Left renal cortex interstitium (tissue), 4 donors: ENCODE measurements at regions not wholly inside any gene's neighbourhood (a gene's known extent, or its start where the extent isn't known, plus 50 kb on each side); places are given as distances from the start of the nearest gene placed in this dataset.
A peak's percentile ranks its signal among the peaks of the same experiment; 100 is the strongest.

Experiments
- DNase-seq, 4 donors: peaks; one replicate each; pipeline ENCODE4 v3.0.0-alpha.2; 2013; ENCODE audit warnings: low read depth in 4 of 4, low spot score in 2 of 4, missing footprints in 1 of 4

- DNase-seq: peak in 1 of 4 donors; percentile 38
Measured at GRCh38 chr13:72458701-72459100, 268.7 kb downstream of the MZT1 start.

- DNase-seq: no peak
Measured at GRCh38 chr13:72457151-72457550, 270.3 kb downstream of the MZT1 start.

- no peak for DNase-seq
Measured at GRCh38 chr13:72456486-72456885, 270.9 kb downstream of the MZT1 start.

GRCh38 chr13:72453161-72453560, 274.3 kb downstream of the MZT1 start:
- DNase-seq: no peak

- DNase-seq: no peak
Measured at GRCh38 chr13:72448082-72448481, 279.3 kb downstream of the MZT1 start.

DNA sequence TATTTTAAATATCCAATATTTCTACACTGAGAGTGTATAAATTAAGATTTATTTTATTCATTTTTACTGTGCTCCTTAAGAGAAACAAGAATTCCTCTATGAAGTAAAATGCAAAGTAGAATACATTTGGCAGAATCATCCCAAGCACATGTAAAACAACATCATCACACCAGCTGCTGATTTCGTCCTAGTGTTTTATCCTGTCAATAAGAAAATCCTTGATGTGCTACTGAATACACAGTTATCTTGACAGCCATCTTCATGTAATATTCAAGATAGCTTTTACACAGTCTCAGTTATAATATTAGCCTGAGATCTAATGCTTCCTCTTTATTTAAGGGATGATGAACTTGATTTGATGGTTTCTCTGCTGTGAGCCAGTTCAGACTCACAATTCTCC, 282.4 kb downstream of the MZT1 start:
- no peak for DNase-seq

GRCh38 chr13:72437458-72437857, 290.0 kb downstream of the MZT1 start:
- no peak for DNase-seq

DNA sequence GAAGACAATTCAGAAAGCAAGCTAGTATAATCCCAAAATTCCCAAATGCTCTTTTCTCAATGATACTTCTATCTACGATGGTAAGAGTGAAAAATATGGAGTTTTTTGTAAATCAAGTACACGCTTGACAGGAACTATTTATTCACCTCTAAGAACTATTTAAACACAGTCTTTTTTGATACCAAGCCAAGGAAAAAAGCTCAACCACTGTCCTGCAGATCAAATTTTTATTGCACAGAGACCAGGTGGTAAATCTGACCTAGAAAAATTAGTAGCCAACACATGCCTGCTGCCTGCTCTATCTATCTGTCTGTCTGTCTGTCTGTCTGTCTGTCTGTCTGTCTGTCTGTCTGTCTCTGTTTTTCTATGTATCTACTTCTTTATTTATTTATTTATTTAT, 292.2 kb downstream of the MZT1 start:
- no peak for DNase-seq

DNA sequence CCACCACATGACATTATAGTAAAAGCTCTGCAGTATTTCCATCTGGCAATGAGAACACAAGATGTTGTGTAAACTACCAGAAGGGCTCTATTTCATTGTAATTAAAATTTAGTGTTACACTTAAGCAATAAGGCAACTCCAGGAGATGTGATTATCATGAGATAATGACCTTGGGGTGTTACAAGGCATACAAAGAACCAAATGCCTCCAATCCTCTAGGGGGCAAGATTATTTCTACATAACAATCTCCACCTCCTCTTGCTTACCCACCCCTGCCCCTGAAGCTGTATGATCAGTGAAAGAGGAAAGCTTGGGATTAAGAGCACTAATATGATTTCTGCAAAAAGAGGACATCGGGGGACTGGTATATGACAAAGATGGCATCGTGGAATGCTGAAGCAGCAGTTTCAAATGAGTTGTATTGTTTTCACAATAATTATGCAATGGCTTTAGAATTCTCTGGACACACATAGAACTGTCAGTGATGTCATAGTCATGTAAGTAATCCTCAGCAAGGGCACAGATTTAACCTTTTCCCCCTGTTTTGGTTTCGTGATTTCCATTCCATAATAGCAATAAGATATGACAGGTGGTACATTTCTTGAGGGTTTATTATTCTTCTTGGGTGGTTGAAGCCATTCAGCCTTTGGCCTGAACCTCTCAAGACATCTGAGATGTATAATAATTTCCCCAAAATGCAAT, 295.3 kb downstream of the MZT1 start:
- peak; percentile 15 to 36 (median 30) for DNase-seq

DNA sequence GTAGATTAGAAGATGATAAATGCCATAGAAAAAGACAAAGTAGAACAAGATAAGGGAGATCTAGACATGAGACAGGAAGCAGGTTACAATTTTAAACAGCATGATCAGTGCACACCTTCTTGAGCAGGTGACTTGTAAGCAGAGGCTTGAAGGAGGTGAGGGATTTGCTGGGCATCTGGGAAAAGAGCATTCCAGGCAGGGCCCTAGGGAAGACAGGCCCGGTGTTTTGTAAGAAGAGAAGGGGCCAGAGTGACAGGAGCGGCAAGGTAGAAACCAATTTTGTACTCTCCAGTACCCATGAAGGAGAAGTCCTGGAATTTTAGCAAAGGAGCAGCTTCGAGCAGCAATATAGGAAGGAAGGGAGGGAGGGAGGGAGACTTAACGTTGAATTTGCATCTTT, 296.5 kb downstream of the MZT1 start:
- no peak for DNase-seq

- DNase-seq: no peak
Measured at GRCh38 chr13:72427757-72428528, 299.5 kb downstream of the MZT1 start.

DNA sequence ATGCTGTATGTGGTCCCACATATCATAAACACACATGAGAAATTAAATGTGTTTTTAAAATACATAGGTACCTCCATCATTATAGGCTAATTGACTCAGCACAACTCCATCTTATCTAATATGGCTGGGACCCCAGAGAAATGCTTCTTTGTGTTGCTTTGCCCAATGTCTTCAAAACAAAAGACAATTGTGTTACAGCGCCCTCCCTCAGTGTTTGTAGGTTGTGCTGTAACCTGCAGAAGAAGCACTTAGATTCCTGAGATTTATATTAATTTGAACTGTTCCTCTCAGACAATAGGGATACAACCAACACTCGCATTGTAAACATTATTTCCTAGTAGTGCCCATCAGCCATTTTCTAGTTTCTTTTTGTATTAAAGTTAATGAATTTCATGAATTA, 303.4 kb downstream of the MZT1 start:
- no peak for DNase-seq

GRCh38 chr13:72415817-72416216, 311.6 kb downstream of the MZT1 start:
- DNase-seq: no peak

DNA sequence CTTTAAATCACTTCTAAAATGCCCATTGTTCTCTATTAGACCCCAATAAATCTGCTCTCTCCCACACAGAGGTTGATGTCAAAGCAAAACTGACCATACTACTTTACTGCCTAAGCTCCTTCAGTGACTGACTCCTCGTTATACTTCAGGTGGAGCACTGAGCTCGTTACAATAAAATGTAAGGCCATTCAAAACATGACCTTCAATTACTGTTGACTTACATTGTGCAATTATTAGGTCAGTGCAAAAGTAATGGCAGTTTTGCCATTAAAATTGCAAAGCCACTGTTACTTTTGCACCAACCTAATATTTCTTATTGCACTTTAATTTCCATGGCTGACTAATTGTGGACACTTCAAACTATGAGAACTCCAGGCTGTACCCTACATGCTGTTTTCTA, 314.9 kb downstream of the MZT1 start:
- no peak for DNase-seq

DNA sequence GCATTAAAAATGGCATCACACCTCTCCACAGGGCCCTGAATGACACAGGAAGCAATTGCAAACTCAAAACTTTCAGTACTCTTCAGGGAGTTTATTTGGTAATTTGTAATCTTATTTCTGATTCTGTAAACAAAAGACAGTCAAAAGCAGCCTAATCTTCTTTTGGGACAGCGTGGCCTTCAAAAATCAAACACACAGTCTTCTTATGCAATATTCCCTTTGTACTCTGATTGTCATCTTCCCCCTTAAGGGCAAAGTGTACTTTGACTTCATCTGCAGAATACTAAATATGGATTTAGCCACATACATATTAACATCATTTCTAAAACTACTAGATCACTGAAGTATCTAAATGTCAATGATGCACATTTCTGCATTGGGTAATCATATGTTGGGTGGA, 322.0 kb downstream of the MZT1 start:
- DNase-seq: no peak

GRCh38 chr13:72403396-72404010, 323.9 kb downstream of the MZT1 start:
- DNase-seq: no peak

- no peak for DNase-seq
Measured at GRCh38 chr13:72400856-72401255, 326.6 kb downstream of the MZT1 start.

GRCh38 chr13:72399351-72399750, 328.1 kb downstream of the MZT1 start:
- no peak for DNase-seq

DNA sequence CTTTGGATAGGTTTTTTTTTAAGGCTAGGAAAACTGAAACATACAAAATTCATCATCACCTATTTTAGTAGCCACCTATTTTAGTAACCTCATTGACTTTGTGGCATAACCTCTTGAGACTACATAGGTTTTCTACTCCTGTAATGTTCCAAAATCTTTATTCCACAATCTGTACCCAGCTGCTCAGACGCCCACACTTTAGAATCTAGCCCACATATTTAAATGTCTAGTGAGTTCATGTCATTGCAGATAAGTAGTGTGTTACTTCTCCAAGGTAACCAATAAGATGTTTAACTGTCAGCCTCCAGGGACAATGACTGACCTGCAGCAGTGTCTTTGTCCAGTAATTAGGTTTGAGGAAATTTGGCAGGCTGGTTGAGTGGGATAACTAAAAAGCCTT, 330.2 kb downstream of the MZT1 start:
- DNase-seq: no peak

- no peak for DNase-seq
Measured at GRCh38 chr13:72390909-72391308, 336.5 kb downstream of the MZT1 start.

GRCh38 chr13:72386138-72386684, 341.2 kb downstream of the MZT1 start:
- DNase-seq: no peak

- DNase-seq: no peak
Measured at GRCh38 chr13:72384879-72385278, 342.6 kb downstream of the MZT1 start.
